GM13976 (cell line): ENCODE measurements at regions not wholly inside any gene's neighbourhood (a gene's known extent, or its start where the extent isn't known, plus 50 kb on each side); places are given as distances from the start of the nearest gene placed in this dataset.

Experiments used
- DNase-seq: peaks from one replicate; pipeline ENCODE4 v3.0.0; 2012; ENCODE audit warnings: low spot score
- CTCF ChIP-seq: IDR thresholded peaks from 2 replicates; pipeline ENCODE4 v1.5.1; 2012; ENCODE audit warnings: borderline replicate concordance, mild to moderate bottlenecking; ENCODE audit not compliant: insufficient read depth; ENCODE audit errors: extremely low read depth, missing control alignments, control extremely low read depth
- in situ Hi-C: fragments of 300-500 bp; cut with MboI; formaldehyde crosslinking; loops from one replicate; pipeline ENCODE4 v1.12.0; 2022; ENCODE audit warnings: low sequenced_read_pairs, mixed read lengths, inconsistent platforms; ENCODE audit not compliant: unreplicated experiment

DNA sequence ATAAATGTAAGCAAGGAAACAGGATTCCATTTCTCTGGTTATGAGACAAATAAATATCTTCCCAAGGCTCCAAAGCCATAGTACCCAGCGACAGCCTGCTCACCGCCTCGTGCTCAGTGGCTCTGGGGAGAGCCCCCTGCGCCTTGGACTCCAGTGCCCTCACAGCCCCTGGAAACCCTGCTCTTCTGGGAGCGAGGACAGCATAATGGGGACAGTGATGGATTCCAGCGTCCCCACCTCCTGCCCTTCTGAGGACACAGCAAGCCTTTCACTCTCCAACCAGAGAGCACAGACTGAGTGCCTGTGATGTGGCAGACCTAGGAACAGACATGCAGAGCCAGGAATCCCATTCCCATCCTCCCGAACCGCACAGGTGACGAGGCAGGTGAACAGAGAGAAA, 660.8 kb downstream of the TBC1D22A start:
- no peak for DNase-seq
- TF ChIP-seq CTCF = no peak
- in situ Hi-C loops = no loop called here

GRCh38 chr22:47422736-47423135, 660.3 kb downstream of the TBC1D22A start:
- no peak for DNase-seq
- in situ Hi-C loops = no loop called here
- TF ChIP-seq CTCF = no peak

DNA sequence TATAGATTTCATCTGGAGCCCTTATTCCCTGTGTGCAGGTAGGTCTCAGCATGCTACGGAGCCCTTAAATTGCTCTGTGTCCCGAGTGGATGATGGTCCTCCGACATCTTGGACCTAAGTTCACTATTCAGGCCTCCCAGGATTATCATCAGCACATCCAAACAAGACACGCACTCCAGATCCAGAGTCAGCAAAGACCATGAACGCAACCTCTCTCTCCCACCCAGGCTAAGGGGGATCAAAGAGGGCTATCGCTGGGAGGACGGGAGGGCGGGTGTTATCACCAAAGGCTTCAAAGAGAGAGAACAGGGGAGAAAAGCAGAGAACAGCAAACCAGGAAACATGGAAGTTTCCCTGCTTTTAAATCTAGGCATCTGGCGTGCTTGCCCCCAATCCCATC, 659.4 kb downstream of the TBC1D22A start:
- DNase-seq = no peak
- in situ Hi-C loops = no loop called here
- TF ChIP-seq CTCF = no peak

- TF ChIP-seq CTCF = no peak
- no peak for DNase-seq
- in situ Hi-C loops = no loop called here
Measured at GRCh38 chr22:47420211-47420610, 657.8 kb downstream of the TBC1D22A start.

DNA sequence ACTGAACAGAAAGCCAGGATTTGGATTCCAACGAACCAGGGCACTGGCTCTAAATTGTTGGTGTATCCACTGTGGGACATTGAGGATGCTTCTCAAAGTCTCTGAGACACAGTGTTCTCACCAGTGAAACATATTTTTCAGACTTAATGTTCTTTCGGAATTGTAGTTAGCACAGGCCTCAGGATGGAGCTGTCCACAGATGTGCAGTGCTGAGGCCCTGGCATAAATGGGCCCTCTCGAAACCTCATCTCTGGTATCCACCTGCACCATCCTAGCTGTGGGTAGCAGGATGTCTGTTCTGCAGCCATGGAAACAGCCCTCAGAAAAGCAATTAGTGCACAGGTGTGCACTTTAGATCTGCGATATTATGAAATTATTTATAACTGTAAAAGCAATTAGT, 656.8 kb downstream of the TBC1D22A start:
- in situ Hi-C loops = no loop called here
- TF ChIP-seq CTCF = no peak
- DNase-seq = no peak

- in situ Hi-C loops = no loop called here
- no peak for DNase-seq
- TF ChIP-seq CTCF = no peak
Measured at GRCh38 chr22:47417699-47418098, 655.2 kb downstream of the TBC1D22A start.

DNA sequence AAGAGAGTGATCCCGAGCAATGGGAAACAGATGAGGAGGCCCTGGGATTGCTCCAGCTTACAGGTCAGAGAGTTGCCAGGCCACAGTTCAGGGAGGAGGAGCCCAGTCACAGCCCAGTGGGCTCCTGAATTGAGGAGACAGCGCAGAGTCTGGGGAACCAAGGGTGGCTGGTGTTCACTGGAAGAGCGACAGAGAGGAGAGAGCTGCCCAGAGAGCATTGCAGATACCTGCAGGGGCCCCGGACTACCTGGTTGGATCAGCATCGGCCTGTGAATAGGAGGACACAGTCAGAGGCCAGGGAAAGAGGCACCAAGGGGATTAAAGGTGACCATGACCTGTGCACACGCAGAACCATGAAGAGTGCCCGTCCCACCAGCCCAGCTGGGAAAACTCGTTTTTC, 648.6 kb downstream of the TBC1D22A start:
- no peak for DNase-seq
- in situ Hi-C loops = no loop called here
- TF ChIP-seq CTCF = no peak
